CD4-positive, alpha-beta T cell (primary cell): ENCODE measurements at regions not wholly inside any gene's neighbourhood (a gene's known extent, or its start where the extent isn't known, plus 50 kb on each side); places are given as distances from the start of the nearest gene placed in this dataset.

Experiments
- ATAC-seq: fragments of 200-7000 bp; cut with Tn5 transposase; one replicate; pipeline ENCODE4 v1.10.0; 2022; ENCODE audit warnings: mild to moderate bottlenecking; ENCODE audit not compliant: poor library complexity
- CTCF ChIA-PET: fragments of 350-600 bp; sonication (Branson Sonifier 250); formaldehyde crosslinking; loops from one replicate; lab custom pipeline; 2021; ENCODE audit warnings: antibody characterized with exemption, inconsistent platforms; lab: Charles Lee
- POLR2A ChIA-PET: fragments of 350-600 bp; sonication (Branson Sonifier 250); formaldehyde crosslinking; loops from one replicate; lab custom pipeline; 2021; ENCODE audit warnings: antibody characterized with exemption, inconsistent platforms; lab: Charles Lee
- DNase-seq, 14 experiments: peaks; one replicate each; pipeline ENCODE4 v3.0.0-alpha.2; 2013 to 2020; ENCODE audit warnings: mixed read lengths in 2 of 14
- H3K27ac ChIP-seq, 2 donors: one replicate each; pipeline versions ENCODE4 v1.5.1 to v1.7.0; 2013; ENCODE audit warnings: low read length in 2 of 2, low read depth in 1 of 2, mild to moderate bottlenecking in 1 of 2
- H3K27me3 ChIP-seq, 2 experiments: 1 replicate in 1 of 2; 2 replicates in 1 of 2; pipeline versions ENCODE4 v1.6.1 to v1.7.0; 2013; ENCODE audit warnings: low read length in 2 of 2, control low read depth in 1 of 2, mild to moderate bottlenecking in 1 of 2, moderate library complexity in 1 of 2; ENCODE audit not compliant: insufficient read depth in 2 of 2, control insufficient read depth in 1 of 2
- H3K36me3 ChIP-seq: one replicate; pipeline ENCODE4 v1.6.1; 2013; ENCODE audit warnings: low read length, control low read depth; ENCODE audit not compliant: insufficient read depth
- H3K4me1 ChIP-seq: one replicate; pipeline ENCODE4 v1.6.1; 2013; ENCODE audit warnings: low read length, control low read depth; ENCODE audit not compliant: insufficient read depth
- H3K4me3 ChIP-seq: one replicate; pipeline ENCODE4 v1.5.1; 2013; ENCODE audit warnings: mild to moderate bottlenecking, low read length, moderate library complexity
- H3K9me3 ChIP-seq, 2 experiments: 1 replicate in 1 of 2; 2 replicates in 1 of 2; pipeline versions ENCODE4 v1.6.1 to v1.7.0; 2013; ENCODE audit warnings: low read length in 2 of 2, mild to moderate bottlenecking in 2 of 2, control low read depth in 1 of 2, moderate library complexity in 1 of 2; ENCODE audit not compliant: control insufficient read depth in 1 of 2, insufficient read depth in 1 of 2
- H3K27ac Mint-ChIP-seq: one replicate; pipeline ENCODE4 v1.8.0; 2020; ENCODE audit warnings: mixed read lengths
- H3K27me3 Mint-ChIP-seq: one replicate; pipeline ENCODE4 v1.8.0; 2021; ENCODE audit warnings: mixed read lengths
- H3K36me3 Mint-ChIP-seq: one replicate; pipeline ENCODE4 v1.8.0; 2021; ENCODE audit warnings: low read depth, mixed read lengths
- H3K4me1 Mint-ChIP-seq: one replicate; pipeline ENCODE4 v1.8.0; 2021; ENCODE audit warnings: low read depth, mixed read lengths
- H3K4me3 Mint-ChIP-seq: one replicate; pipeline ENCODE4 v1.8.0; 2020; ENCODE audit warnings: mild to moderate bottlenecking, mixed read lengths
- H3K9me3 Mint-ChIP-seq: one replicate; pipeline ENCODE4 v1.8.0; 2020; ENCODE audit warnings: mixed read lengths
- intact Hi-C, 2 experiments: fragments of 100-400 bp; cut with DNase I in 1 of 2; cut with micrococcal nuclease in 1 of 2; formaldehyde crosslinking; loops; one replicate each; pipeline versions ENCODE4 v1.15.1 to v1.9.0; 2023 to 2025; cut with DNase I, micrococcal nuclease
- TF ChIP-seq, protein P1 (sequence below): fragments of 200-600 bp; IDR thresholded peaks from one replicate; pipeline ENCODE4 v1.8.0; 2022; ENCODE audit warnings: antibody characterized with exemption, mild to moderate bottlenecking

DNA sequence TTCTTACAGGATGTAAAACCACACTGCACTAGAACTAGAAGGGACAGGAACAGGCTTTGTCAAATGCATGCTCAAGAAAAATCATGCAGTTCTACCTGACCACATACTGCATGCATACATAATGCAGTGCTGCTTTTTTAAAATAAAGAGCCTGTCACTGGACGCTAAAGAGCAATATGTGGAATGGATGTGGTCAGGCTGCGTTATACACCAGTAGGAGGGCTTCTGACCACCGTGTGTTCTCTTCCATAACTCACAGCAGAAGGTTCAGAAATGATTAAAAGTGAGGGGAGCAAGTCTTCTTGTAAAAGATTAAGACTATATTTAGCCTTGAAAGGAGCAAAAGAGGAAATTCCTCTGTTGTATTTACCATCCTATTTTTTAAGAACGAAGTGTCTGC lies 392.0 kb downstream of the EMP1 start:
- H3K36me3 Mint-ChIP-seq: no peaks in the 10 kb centered on the region
- DNase-seq (no peak), ATAC-seq (no peak)
- no peak overlapping the region for H3K4me3 Mint-ChIP-seq
- Histone ChIP-seq H3K36me3 (no peaks in the 10 kb centered on the region), H3K4me3 (no peak overlapping the region), H3K9me3 (peaks cover 3 to 5% of the 10 kb centered on the region in 2 experiments), H3K4me1 (no peaks in the 10 kb centered on the region), H3K27ac (no peak overlapping the region), H3K27me3 (no peaks in the 10 kb centered on the region)
- no peaks in the 10 kb centered on the region for H3K9me3 Mint-ChIP-seq
- intact Hi-C loops: no loop called here
- H3K4me1 Mint-ChIP-seq: no peaks in the 10 kb centered on the region
- H3K27me3 Mint-ChIP-seq: no peaks in the 10 kb centered on the region
- no peak overlapping the region for H3K27ac Mint-ChIP-seq
- ChIA-PET POLR2A (no interaction called here), CTCF (no interaction called here)
- TF ChIP-seq, protein P1, sequence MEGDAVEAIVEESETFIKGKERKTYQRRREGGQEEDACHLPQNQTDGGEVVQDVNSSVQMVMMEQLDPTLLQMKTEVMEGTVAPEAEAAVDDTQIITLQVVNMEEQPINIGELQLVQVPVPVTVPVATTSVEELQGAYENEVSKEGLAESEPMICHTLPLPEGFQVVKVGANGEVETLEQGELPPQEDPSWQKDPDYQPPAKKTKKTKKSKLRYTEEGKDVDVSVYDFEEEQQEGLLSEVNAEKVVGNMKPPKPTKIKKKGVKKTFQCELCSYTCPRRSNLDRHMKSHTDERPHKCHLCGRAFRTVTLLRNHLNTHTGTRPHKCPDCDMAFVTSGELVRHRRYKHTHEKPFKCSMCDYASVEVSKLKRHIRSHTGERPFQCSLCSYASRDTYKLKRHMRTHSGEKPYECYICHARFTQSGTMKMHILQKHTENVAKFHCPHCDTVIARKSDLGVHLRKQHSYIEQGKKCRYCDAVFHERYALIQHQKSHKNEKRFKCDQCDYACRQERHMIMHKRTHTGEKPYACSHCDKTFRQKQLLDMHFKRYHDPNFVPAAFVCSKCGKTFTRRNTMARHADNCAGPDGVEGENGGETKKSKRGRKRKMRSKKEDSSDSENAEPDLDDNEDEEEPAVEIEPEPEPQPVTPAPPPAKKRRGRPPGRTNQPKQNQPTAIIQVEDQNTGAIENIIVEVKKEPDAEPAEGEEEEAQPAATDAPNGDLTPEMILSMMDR: no peak

DNA sequence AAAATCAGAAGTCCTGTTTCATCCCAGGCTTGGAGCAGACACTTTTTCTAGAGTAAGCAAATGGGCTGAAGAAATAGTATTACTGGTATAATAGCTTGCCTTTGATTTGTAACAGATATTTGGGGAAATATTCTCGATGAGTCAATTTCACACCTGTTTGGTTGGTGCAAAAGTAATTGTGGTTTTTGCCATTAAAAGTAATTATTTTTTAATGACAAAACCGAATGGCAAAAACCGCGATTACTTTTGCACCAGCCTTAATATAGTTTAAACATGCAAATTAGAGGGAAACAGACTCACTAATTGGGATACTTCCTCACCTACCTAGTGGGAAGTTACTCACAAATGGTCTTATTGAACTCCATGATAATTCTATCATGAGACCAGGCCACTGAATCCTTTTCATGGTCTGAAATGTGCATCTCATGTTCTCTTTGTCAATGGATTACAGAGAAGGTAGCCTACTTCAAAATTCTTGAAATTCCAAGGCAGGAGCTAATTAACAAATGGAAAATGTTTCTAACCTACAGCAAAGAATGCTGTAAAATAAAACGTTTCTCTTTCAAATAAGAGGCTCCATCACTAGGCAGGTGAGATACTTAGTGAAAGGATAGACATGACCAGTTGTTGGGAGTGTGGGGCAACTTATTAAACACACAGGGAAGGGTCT lies 391.3 kb downstream of the EMP1 start:
- H3K27me3 Mint-ChIP-seq: no peaks in the 10 kb centered on the region
- Histone ChIP-seq H3K27ac (no peak overlapping the region), H3K4me1 (no peaks in the 10 kb centered on the region), H3K27me3 (no peaks in the 10 kb centered on the region), H3K36me3 (no peaks in the 10 kb centered on the region), H3K9me3 (peaks cover 3 to 5% of the 10 kb centered on the region in 2 experiments), H3K4me3 (no peak overlapping the region)
- ATAC-seq (no peak), DNase-seq (no peak)
- intact Hi-C loops: no loop called here
- no peaks in the 10 kb centered on the region for H3K4me1 Mint-ChIP-seq
- CTCF ChIA-PET: no interaction called here
- H3K36me3 Mint-ChIP-seq: no peaks in the 10 kb centered on the region
- TF ChIP-seq, protein P1: no peak
- H3K27ac Mint-ChIP-seq: no peak overlapping the region
- POLR2A ChIA-PET: no interaction called here
- H3K4me3 Mint-ChIP-seq: no peak overlapping the region
- H3K9me3 Mint-ChIP-seq: no peaks in the 10 kb centered on the region

DNA sequence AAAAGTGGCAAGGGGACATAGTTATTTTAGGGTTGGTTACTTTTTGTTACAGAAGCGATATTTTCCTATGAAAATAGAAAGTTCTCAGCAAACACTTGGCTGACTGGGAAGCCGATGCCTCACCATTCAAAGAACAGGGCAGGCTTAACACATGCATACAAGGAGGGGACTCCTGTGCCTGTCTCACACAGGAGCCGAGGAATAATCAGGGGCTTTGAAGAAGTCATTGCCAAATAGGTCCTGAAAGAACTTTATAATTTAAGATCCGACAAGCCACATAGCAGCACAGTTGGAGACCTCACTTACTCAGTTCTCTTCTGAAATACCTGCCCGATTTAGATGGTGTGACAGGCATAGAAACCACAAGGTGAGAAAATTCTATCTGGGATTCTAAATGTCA lies 389.8 kb downstream of the EMP1 start:
- H3K27me3 Mint-ChIP-seq: no peaks in the 10 kb centered on the region
- H3K27ac Mint-ChIP-seq: no peak overlapping the region
- Histone ChIP-seq H3K27ac (no peak overlapping the region), H3K4me1 (no peaks in the 10 kb centered on the region), H3K4me3 (no peak overlapping the region), H3K9me3 (peaks cover 3 to 5% of the 10 kb centered on the region in 2 experiments), H3K27me3 (no peaks in the 10 kb centered on the region), H3K36me3 (no peaks in the 10 kb centered on the region)
- TF ChIP-seq, protein P1: no peak
- no peak overlapping the region for H3K4me3 Mint-ChIP-seq
- DNase-seq: no peak
- ChIA-PET POLR2A (no interaction called here), CTCF (no interaction called here)
- no peak for ATAC-seq
- no peaks in the 10 kb centered on the region for H3K4me1 Mint-ChIP-seq
- H3K36me3 Mint-ChIP-seq: no peaks in the 10 kb centered on the region
- intact Hi-C loops: no loop called here
- H3K9me3 Mint-ChIP-seq: no peaks in the 10 kb centered on the region
